Glutamatergic neuron (in vitro differentiated cells): ENCODE measurements at regions not wholly inside any gene's neighbourhood (a gene's known extent, or its start where the extent isn't known, plus 50 kb on each side); places are given as distances from the start of the nearest gene placed in this dataset.

Experiments
- DNase-seq: peaks from one replicate; pipeline ENCODE4 v3.0.0; 2022
- H3K27ac Mint-ChIP-seq: one replicate; pipeline ENCODE4 v1.8.0; 2020; ENCODE audit warnings: mild to moderate bottlenecking, mixed read lengths, inconsistent platforms; ENCODE audit not compliant: unreplicated experiment
- H3K27me3 Mint-ChIP-seq: one replicate; pipeline ENCODE4 v1.8.0; 2020; ENCODE audit warnings: mild to moderate bottlenecking, moderate library complexity, mixed read lengths, inconsistent platforms; ENCODE audit not compliant: unreplicated experiment
- H3K36me3 Mint-ChIP-seq: one replicate; pipeline ENCODE4 v1.8.0; 2020; ENCODE audit warnings: mild to moderate bottlenecking, mixed read lengths, inconsistent platforms; ENCODE audit not compliant: unreplicated experiment
- H3K4me1 Mint-ChIP-seq: one replicate; pipeline ENCODE4 v1.8.0; 2020; ENCODE audit warnings: mild to moderate bottlenecking, low read depth, mixed read lengths, inconsistent platforms; ENCODE audit not compliant: unreplicated experiment
- H3K4me3 Mint-ChIP-seq: one replicate; pipeline ENCODE4 v1.8.0; 2020; ENCODE audit warnings: mild to moderate bottlenecking, mixed read lengths, inconsistent platforms; ENCODE audit not compliant: unreplicated experiment
- H3K9me3 Mint-ChIP-seq: one replicate; pipeline ENCODE4 v1.8.0; 2020; ENCODE audit warnings: mild to moderate bottlenecking, moderate library complexity, mixed read lengths, inconsistent platforms; ENCODE audit not compliant: unreplicated experiment
- TF ChIP-seq, protein P1 (sequence below): fragments of 200-600 bp; sonication (generic); IDR thresholded peaks from one replicate; pipeline ENCODE4 v1.5.0; 2021; ENCODE audit not compliant: partially characterized antibody, unreplicated experiment

DNA sequence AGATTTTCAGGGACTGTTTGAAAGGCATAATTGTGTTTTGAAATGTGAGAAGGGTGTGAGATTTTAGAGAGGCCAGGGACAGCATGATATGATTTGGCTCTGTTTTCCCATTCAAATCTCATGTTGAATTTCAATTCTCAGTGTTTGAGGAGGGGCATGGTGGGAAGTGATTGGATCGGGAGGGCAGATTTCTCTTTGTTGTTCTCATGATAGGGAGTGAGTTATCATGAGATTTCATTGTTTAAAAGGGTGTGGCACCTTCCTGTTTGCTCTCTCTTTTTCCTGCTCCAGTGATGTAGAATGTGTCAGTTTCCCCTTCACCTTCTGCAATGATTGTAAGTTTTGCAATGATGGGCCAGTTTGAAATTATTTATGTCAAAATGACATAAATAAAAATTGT lies 113.0 kb upstream of the PCDH15 start:
- Mint-ChIP-seq H3K4me3 (no peak overlapping the region), H3K9me3 (peaks cover 4% of the 10 kb centered on the region), H3K27ac (no peak overlapping the region), H3K36me3 (no peaks in the 10 kb centered on the region), H3K27me3 (peaks cover 2% of the 10 kb centered on the region), H3K4me1 (no peaks in the 10 kb centered on the region)
- no peak for DNase-seq
- TF ChIP-seq, protein P1, sequence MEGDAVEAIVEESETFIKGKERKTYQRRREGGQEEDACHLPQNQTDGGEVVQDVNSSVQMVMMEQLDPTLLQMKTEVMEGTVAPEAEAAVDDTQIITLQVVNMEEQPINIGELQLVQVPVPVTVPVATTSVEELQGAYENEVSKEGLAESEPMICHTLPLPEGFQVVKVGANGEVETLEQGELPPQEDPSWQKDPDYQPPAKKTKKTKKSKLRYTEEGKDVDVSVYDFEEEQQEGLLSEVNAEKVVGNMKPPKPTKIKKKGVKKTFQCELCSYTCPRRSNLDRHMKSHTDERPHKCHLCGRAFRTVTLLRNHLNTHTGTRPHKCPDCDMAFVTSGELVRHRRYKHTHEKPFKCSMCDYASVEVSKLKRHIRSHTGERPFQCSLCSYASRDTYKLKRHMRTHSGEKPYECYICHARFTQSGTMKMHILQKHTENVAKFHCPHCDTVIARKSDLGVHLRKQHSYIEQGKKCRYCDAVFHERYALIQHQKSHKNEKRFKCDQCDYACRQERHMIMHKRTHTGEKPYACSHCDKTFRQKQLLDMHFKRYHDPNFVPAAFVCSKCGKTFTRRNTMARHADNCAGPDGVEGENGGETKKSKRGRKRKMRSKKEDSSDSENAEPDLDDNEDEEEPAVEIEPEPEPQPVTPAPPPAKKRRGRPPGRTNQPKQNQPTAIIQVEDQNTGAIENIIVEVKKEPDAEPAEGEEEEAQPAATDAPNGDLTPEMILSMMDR: no peak

DNA sequence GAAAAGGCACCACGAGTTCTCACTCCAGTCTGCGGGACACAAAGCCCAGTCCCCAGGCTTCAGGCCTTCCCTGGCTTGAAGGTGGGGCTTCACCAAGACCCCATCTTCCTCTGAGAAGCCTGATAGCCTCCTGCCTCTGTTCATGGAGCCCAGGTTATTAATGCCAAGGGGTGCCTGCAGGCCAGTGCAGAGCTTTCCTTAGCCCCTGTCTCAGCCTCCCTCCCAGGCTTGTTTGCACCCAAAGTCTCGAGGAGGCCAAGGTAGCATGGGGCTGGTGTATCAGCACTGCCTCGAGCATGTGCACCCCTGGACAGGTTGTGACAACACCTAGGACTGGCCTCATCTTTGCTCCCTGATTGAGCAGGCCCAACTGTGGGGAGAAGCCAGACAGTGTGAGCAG lies 108.1 kb upstream of the PCDH15 start:
- no peaks in the 10 kb centered on the region for H3K4me1 Mint-ChIP-seq
- TF ChIP-seq, protein P1: no peak

DNA sequence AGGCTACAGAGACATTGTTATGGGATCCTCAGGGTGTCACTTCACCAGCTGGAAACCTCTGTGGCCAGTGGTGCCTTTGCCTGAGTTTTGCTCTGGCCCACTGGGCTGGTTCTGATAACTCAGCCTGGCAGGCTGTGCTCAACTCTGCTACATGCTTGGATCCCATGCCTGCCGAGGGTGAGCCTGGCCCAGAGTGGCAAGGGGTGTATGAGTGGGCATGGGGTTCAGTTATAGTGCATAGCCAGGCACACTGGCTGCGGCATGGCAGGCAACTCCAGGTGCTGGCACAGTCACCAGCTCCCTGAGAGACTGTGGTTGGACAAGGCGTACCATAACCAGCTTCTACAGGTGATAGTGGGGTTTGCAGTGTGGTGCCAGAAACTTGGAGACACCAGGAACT lies 107.0 kb upstream of the PCDH15 start:
- peaks cover 2% of the 10 kb centered on the region for H3K27me3 Mint-ChIP-seq
- no peaks in the 10 kb centered on the region for H3K4me1 Mint-ChIP-seq
- DNase-seq: no peak
- H3K4me3 Mint-ChIP-seq: no peak overlapping the region
- H3K27ac Mint-ChIP-seq: no peak overlapping the region
- H3K36me3 Mint-ChIP-seq: no peaks in the 10 kb centered on the region
- TF ChIP-seq, protein P1: no peak
- H3K9me3 Mint-ChIP-seq: peaks cover 2% of the 10 kb centered on the region

More for the DNA sequence above, 108.1 kb upstream of the PCDH15 start:
- DNase-seq: no peak
- Mint-ChIP-seq H3K4me3 (no peak overlapping the region), H3K36me3 (no peaks in the 10 kb centered on the region), H3K27me3 (peaks cover 2% of the 10 kb centered on the region), H3K27ac (no peak overlapping the region), H3K9me3 (peaks cover 4% of the 10 kb centered on the region)

DNA sequence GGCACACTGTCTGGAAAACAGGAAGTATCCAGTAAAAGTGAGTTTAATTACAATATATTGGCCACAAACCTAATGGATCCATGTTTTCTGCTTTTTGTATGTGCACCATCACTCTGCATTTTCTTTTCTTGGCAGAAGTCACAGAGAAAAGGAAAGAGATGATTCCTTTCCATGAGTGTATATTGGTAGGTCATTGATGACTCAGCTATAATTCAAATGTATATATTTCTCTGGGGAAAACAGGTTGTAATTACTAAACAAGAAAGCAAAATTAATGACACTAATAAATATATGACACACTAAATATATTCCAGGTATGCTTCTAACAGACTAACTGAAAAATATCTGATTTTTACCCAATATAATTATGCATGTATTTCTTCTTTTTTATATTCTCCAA lies 105.9 kb upstream of the PCDH15 start:
- H3K9me3 Mint-ChIP-seq: peaks cover 2% of the 10 kb centered on the region
- TF ChIP-seq, protein P1: no peak
- no peak overlapping the region for H3K4me3 Mint-ChIP-seq
- H3K36me3 Mint-ChIP-seq: no peaks in the 10 kb centered on the region
- peaks cover 2% of the 10 kb centered on the region for H3K27me3 Mint-ChIP-seq
- H3K27ac Mint-ChIP-seq: no peak overlapping the region
- DNase-seq: no peak
- no peaks in the 10 kb centered on the region for H3K4me1 Mint-ChIP-seq

DNA sequence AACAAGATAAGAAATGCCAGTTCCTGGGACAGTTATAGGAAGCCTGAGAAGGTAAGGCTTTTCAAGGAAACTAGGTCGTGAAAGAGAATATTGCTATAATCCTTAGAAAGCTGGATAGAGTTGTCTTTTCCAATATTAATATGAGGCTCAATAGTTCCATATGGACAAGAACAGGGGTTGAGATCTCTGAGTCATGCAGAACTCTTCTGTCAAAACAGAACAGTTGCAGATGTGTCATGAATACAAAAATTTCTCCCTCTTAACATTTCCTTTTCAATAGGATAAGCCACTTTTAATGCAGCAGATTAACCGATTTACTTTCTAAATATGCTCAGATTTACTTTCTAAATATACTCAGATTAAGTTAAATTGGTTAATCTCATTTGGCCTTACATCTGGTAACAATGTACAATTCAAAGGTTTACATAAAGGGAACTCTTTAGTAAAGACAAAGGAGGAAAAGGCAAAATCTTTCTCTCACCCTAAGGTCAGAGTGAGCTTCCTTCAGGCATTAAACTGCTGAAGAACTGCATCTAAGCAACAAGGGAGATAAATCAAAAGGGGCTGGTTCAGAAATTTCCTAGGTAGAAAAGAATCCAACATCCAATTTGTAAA lies 104.7 kb upstream of the PCDH15 start:
- Mint-ChIP-seq H3K27me3 (peaks cover 2% of the 10 kb centered on the region), H3K4me1 (no peaks in the 10 kb centered on the region), H3K4me3 (no peak overlapping the region), H3K9me3 (peaks cover 2% of the 10 kb centered on the region), H3K27ac (no peak overlapping the region), H3K36me3 (no peaks in the 10 kb centered on the region)
- TF ChIP-seq, protein P1: no peak
- DNase-seq: no peak
